ENCODE measurements at regions not wholly inside any gene's neighbourhood (a gene's known extent, or its start where the extent isn't known, plus 50 kb on each side); places are given as distances from the start of the nearest gene placed in this dataset.
"Not testable (repeated sequence)": the region's sequence is repeated elsewhere in the genome, so short reads cannot be mapped to it uniquely, and the experiment has no call there.

GRCh38 chr4:170682558-170683294, 593.0 kb upstream of the AADAT start (continued):
- TF ChIP-seq CBX8 (IDR thresholded peaks at IDR 0.05; ENCODE audit: borderline replicate concordance, low read depth, low read length) = no peak
- TF ChIP-seq PHF8 (conservative IDR thresholded peaks at IDR 0.05; ENCODE audit: low read depth, low read length) = no peak
- no peak for TF ChIP-seq E2F6 (IDR thresholded peaks at IDR 0.05)
- no peak for TF ChIP-seq MAX (IDR thresholded peaks at IDR 0.05)

- H3K9ac ChIP-seq (replicated peaks in 1 of 4; ENCODE audit: extremely low read depth in 1 of 4, low read depth in 3 of 4, low read length in 3 of 4); H3K18ac ChIP-seq (ENCODE audit: extremely low read depth, low read length); H2AK5ac ChIP-seq (ENCODE audit: low read depth, low read length); H2BK120ac ChIP-seq (replicated peaks; ENCODE audit: low read depth, low read length); H2AFZ ChIP-seq (ENCODE audit: low read length); H3K23ac ChIP-seq (ENCODE audit: insufficient read length); H3K4ac ChIP-seq (replicated peaks; ENCODE audit: insufficient read length, low read depth, low read length); H3K79me1 ChIP-seq (ENCODE audit: low read depth, low read length); H3K14ac ChIP-seq (ENCODE audit: insufficient read length); H4K8ac ChIP-seq (ENCODE audit: extremely low read depth, insufficient read depth, low read length); H4K20me1 ChIP-seq (replicated peaks in 1 of 2; ENCODE audit: control insufficient read depth in 1 of 2, insufficient read depth in 2 of 2, low read length in 2 of 2); H4K91ac ChIP-seq (replicated peaks; ENCODE audit: insufficient read length, low read length); H2BK5ac ChIP-seq (ENCODE audit: low read depth, low read length); H3K27me3 ChIP-seq (replicated peaks in 1 of 4; ENCODE audit: control insufficient read depth in 3 of 4, extremely low read depth in 1 of 4, insufficient read depth in 3 of 4, low read length in 3 of 4); H2BK12ac ChIP-seq (ENCODE audit: low read depth, low read length); H3K79me2 ChIP-seq (ENCODE audit: control insufficient read depth in 1 of 2, insufficient read depth in 2 of 2, low read length in 2 of 2); H3K23me2 ChIP-seq (ENCODE audit: low read depth, low read length); H3K56ac ChIP-seq (replicated peaks; ENCODE audit: insufficient read length, low read depth, low read length); H2BK20ac ChIP-seq (ENCODE audit: low read length); FAIRE-seq; H3K36me3 ChIP-seq (ENCODE audit: control insufficient read depth in 2 of 4, insufficient read depth in 4 of 4, low read length in 3 of 4); H3K4me1 ChIP-seq (replicated peaks in 1 of 4; ENCODE audit: control insufficient read depth in 3 of 4, insufficient read depth in 4 of 4, low read length in 3 of 4); H3K9me3 ChIP-seq (ENCODE audit: insufficient read depth in 2 of 2, low read depth in 1 of 2, low read length in 1 of 2); H4K5ac ChIP-seq (ENCODE audit: insufficient read length, low read depth, low read length); CTCF ChIA-PET (ENCODE audit: partially characterized antibody); H2BK15ac ChIP-seq (ENCODE audit: low read length); H3K27ac ChIP-seq (ENCODE audit: low read depth, low read length); POLR2A ChIA-PET (ENCODE audit: partially characterized antibody): not testable (repeated sequence)
- peak in 1 of 2 experiments; percentile 47 for DNase-seq (ENCODE audit: low read depth in 1 of 2, low spot score in 2 of 2)
- Histone ChIP-seq H3K4me2 (ENCODE audit: insufficient read depth in 1 of 2, low read depth in 2 of 2, low read length in 2 of 2) (peak overlapping the region in 1 of 2 experiments; percentile 26; a peak in 1 of 4 replicates), H3K4me3 (ENCODE audit: extremely low read depth in 1 of 4, insufficient read depth in 2 of 4, low read depth in 3 of 4, low read length in 4 of 4) (peak overlapping the region in 1 of 4 experiments; percentile 12; a peak in 1 of 8 replicates)
- WGBS, 2 experiments (ENCODE audit: extremely low coverage in 1 of 2, insufficient coverage in 1 of 2, insufficient read length in 1 of 2, insufficient replicate concordance in 2 of 2, low coverage in 1 of 2, low lambda C conversion rate in 2 of 2, missing lambda C conversion rate in 1 of 2) = 17% methylated on average over 5 of the region's 5 CpGs; no CpG with 5 or more reads in 1 of the 2 experiments
Observed at GRCh38 chr4:170682087-170682486, 592.3 kb upstream of the AADAT start.
